ENCODE measurements at regions not wholly inside any gene's neighbourhood (a gene's known extent, or its start where the extent isn't known, plus 50 kb on each side); places are given as distances from the start of the nearest gene placed in this dataset.

DNA sequence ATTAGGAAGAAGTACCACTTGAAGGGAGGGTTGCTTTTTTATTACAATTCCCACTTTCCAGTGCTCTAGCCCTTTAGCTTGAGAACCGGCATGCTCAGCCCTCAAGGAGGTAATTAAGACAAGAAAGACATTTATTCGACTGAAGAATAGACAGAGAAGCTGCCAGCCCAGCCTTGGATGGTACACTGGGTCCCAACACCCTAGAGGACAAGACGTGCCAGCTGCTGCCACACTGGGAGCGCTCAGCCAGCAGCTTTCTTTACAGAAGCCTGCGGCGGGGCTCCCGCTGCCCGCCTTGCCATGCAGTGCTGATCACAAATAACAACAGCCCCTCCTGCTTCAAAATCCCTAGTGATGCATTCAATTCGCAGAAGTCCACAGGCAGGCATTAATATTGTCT lies 746.3 kb upstream of the RAB6C start:
- Histone ChIP-seq H3K4me2 (ENCODE audit: low read depth, low read length, poor library complexity, severe bottlenecking) (no peak overlapping the region), H3K36me3 (ENCODE audit: low read length) (no peaks in the 10 kb centered on the region), H3F3A (ENCODE audit: insufficient read depth) (no peaks in the 10 kb centered on the region), H3K27ac (ENCODE audit: low read depth, low read length) (no peak overlapping the region), H3K9ac (ENCODE audit: low read length) (no peak overlapping the region), H3K4me3 (ENCODE audit: insufficient read depth, low read length, poor library complexity, severe bottlenecking) (no peak overlapping the region), H3K27me3 (ENCODE audit: low read length) (no peaks in the 10 kb centered on the region), H3K9me3 (ENCODE audit: insufficient read depth, low read length) (no peaks in the 10 kb centered on the region), H2AFZ (ENCODE audit: low read depth, low read length, severe bottlenecking) (no peak overlapping the region), H3K9me2 (replicated peaks; ENCODE audit: insufficient read depth, low read length) (no peaks in the 10 kb centered on the region), H3K79me2 (ENCODE audit: insufficient read depth, low read length) (no peaks in the 10 kb centered on the region), H4K20me1 (ENCODE audit: low read depth, low read length) (no peaks in the 10 kb centered on the region)
- no peak for TF ChIP-seq EZH2phosphoT487 (conservative IDR thresholded peaks at IDR 0.05; ENCODE audit: low read length)
- TF ChIP-seq, protein P1, sequence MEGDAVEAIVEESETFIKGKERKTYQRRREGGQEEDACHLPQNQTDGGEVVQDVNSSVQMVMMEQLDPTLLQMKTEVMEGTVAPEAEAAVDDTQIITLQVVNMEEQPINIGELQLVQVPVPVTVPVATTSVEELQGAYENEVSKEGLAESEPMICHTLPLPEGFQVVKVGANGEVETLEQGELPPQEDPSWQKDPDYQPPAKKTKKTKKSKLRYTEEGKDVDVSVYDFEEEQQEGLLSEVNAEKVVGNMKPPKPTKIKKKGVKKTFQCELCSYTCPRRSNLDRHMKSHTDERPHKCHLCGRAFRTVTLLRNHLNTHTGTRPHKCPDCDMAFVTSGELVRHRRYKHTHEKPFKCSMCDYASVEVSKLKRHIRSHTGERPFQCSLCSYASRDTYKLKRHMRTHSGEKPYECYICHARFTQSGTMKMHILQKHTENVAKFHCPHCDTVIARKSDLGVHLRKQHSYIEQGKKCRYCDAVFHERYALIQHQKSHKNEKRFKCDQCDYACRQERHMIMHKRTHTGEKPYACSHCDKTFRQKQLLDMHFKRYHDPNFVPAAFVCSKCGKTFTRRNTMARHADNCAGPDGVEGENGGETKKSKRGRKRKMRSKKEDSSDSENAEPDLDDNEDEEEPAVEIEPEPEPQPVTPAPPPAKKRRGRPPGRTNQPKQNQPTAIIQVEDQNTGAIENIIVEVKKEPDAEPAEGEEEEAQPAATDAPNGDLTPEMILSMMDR (IDR thresholded peaks at IDR 0.05; ENCODE audit: insufficient read depth, low read length, poor library complexity, severe bottlenecking) = no peak

GRCh38 chr2:129233751-129234406 lies 745.6 kb upstream of the RAB6C start:
- no peaks in the 10 kb centered on the region for H3K9me2 ChIP-seq (replicated peaks; ENCODE audit: insufficient read depth, low read length)
- no peak for TF ChIP-seq EZH2phosphoT487 (conservative IDR thresholded peaks at IDR 0.05; ENCODE audit: low read length)
- TF ChIP-seq, protein P1 (IDR thresholded peaks at IDR 0.05; ENCODE audit: insufficient read depth, low read length, poor library complexity, severe bottlenecking) = no peak
- no peaks in the 10 kb centered on the region for H4K20me1 ChIP-seq (ENCODE audit: low read depth, low read length)
- no peaks in the 10 kb centered on the region for H3K36me3 ChIP-seq (ENCODE audit: low read length)
- no peaks in the 10 kb centered on the region for H3K9me3 ChIP-seq (ENCODE audit: insufficient read depth, low read length)
- H3F3A ChIP-seq (ENCODE audit: insufficient read depth) = no peaks in the 10 kb centered on the region
- H3K4me3 ChIP-seq (ENCODE audit: insufficient read depth, low read length, poor library complexity, severe bottlenecking) = no peak overlapping the region
- no peak overlapping the region for H3K4me2 ChIP-seq (ENCODE audit: low read depth, low read length, poor library complexity, severe bottlenecking)
- H3K27me3 ChIP-seq (ENCODE audit: low read length) = no peaks in the 10 kb centered on the region
- no peak overlapping the region for H3K27ac ChIP-seq (ENCODE audit: low read depth, low read length)
- no peak overlapping the region for H2AFZ ChIP-seq (ENCODE audit: low read depth, low read length, severe bottlenecking)
- no peak overlapping the region for H3K9ac ChIP-seq (ENCODE audit: low read length)
- H3K79me2 ChIP-seq (ENCODE audit: insufficient read depth, low read length) = no peaks in the 10 kb centered on the region

GRCh38 chr2:129236601-129237000 lies 742.9 kb upstream of the RAB6C start:
- H3K4me2 ChIP-seq (ENCODE audit: low read depth, low read length, poor library complexity, severe bottlenecking) = no peak overlapping the region
- no peaks in the 10 kb centered on the region for H3K36me3 ChIP-seq (ENCODE audit: low read length)
- no peaks in the 10 kb centered on the region for H3K9me3 ChIP-seq (ENCODE audit: insufficient read depth, low read length)
- no peak overlapping the region for H3K27ac ChIP-seq (ENCODE audit: low read depth, low read length)
- H3K9me2 ChIP-seq (replicated peaks; ENCODE audit: insufficient read depth, low read length) = no peaks in the 10 kb centered on the region
- no peaks in the 10 kb centered on the region for H3F3A ChIP-seq (ENCODE audit: insufficient read depth)
- no peak overlapping the region for H3K9ac ChIP-seq (ENCODE audit: low read length)
- no peaks in the 10 kb centered on the region for H4K20me1 ChIP-seq (ENCODE audit: low read depth, low read length)
- H3K79me2 ChIP-seq (ENCODE audit: insufficient read depth, low read length) = no peaks in the 10 kb centered on the region
- TF ChIP-seq EZH2phosphoT487 (conservative IDR thresholded peaks at IDR 0.05; ENCODE audit: low read length) = no peak
- TF ChIP-seq, protein P1 (IDR thresholded peaks at IDR 0.05; ENCODE audit: insufficient read depth, low read length, poor library complexity, severe bottlenecking) = no peak
- no peak overlapping the region for H3K4me3 ChIP-seq (ENCODE audit: insufficient read depth, low read length, poor library complexity, severe bottlenecking)
- H2AFZ ChIP-seq (ENCODE audit: low read depth, low read length, severe bottlenecking) = no peak overlapping the region
- no peaks in the 10 kb centered on the region for H3K27me3 ChIP-seq (ENCODE audit: low read length)
